HAP-1 (cell line): ENCODE measurements at regions not wholly inside any gene's neighbourhood (a gene's known extent, or its start where the extent isn't known, plus 50 kb on each side); places are given as distances from the start of the nearest gene placed in this dataset.

ENCODE experiments used
- DNase-seq, 2 experiments: peaks; one replicate each; pipeline ENCODE4 v3.0.0-alpha.2; 2016 to 2020; ENCODE audit warnings: low spot score in 2 of 2
- H3K27me3 ChIP-seq: fragments of 250-450 bp; sonication (Bioruptor Pico); 2 replicates; pipeline ENCODE4 v1.5.1; 2020; ENCODE audit warnings: low read depth, mild to moderate bottlenecking, moderate library complexity
- H3K36me3 ChIP-seq: fragments of 250-450 bp; sonication (Bioruptor Pico); replicated peaks from 2 replicates; pipeline ENCODE4 v1.5.1; 2020; ENCODE audit warnings: mild to moderate bottlenecking
- H3K4me1 ChIP-seq: fragments of 250-450 bp; sonication (Bioruptor Pico); 2 replicates; pipeline ENCODE4 v1.5.1; 2020; ENCODE audit warnings: mild to moderate bottlenecking
- H3K4me3 ChIP-seq: fragments of 250-450 bp; sonication (Bioruptor Pico); 2 replicates; pipeline ENCODE4 v1.5.1; 2020; ENCODE audit warnings: mild to moderate bottlenecking, moderate library complexity
- H3K9me3 ChIP-seq: fragments of 250-450 bp; sonication (Bioruptor Pico); 2 replicates; pipeline ENCODE4 v1.5.1; 2020; ENCODE audit warnings: mild to moderate bottlenecking, moderate library complexity
- in situ Hi-C: fragments of 300-500 bp; cut with MboI; formaldehyde crosslinking; loops from 3 replicates; pipeline ENCODE4 v1.14.3; 2020; ENCODE audit warnings: low sequenced_read_pairs, inconsistent platforms, mixed read lengths

DNA sequence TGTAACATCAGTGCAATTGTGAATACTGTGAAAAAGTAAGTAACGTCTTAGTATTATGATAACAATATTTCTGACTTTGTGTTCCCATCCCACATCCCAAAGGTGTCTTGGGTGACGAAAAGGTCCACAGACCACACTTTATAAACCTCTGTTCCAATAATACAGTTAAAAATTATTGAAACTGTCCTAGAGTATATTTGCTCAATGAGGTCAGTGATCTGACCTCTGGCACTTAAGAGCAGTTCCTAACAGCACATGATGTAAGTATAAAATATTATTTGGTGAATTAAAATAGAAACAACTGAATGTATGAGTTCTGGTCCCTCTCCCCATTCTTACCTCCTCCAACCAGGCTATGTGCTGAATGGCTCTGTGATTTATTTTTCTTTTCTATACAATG is 566.4 kb upstream of the MMS22L start:
- H3K4me1 ChIP-seq: peaks cover 11% of the 10 kb centered on the region
- DNase-seq: no peak

DNA sequence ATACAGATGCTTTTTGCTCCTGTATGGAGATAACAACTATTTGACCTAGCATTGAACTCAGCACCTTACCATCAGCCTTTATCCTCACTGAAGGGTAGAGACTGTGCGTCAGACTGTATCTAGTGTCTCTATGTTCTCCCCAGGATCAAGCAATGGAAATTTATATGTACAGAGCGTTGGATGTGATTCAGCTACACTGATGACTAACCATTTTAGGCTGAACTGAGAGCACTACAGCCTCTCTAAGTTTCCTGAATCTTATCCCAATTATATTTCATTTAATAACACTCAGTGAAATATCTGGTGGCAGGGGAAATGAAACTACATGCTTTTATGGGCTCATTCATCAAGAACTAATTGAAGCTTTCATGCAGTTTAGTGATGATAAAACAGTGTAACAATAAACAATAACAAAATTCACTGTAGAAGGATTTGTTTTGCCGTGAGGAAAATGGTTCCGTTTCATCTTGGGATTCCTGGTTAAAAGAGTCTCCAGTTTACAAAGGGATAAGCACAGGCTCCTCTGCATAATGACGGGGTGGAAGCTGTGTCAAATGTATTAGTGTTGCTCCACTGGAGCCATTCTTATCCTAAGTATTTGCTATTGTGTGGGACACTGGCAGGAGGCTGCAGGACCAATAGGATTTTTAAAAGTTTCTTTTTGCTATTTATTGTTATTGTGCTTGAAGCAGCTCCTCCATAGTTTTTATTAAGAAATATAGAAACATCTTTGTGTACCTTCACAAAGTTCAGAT is 567.6 kb upstream of the MMS22L start:
- H3K4me3 ChIP-seq: no peak overlapping the region
- peaks cover 11% of the 10 kb centered on the region for H3K4me1 ChIP-seq
- peak; percentile 67 to 91 for DNase-seq
- no peaks in the 10 kb centered on the region for H3K36me3 ChIP-seq
- no peaks in the 10 kb centered on the region for H3K27me3 ChIP-seq
- in situ Hi-C loops: no loop called here
- no peaks in the 10 kb centered on the region for H3K9me3 ChIP-seq

More for the DNA sequence above, 566.4 kb upstream of the MMS22L start:
- in situ Hi-C loops: no loop called here
- no peaks in the 10 kb centered on the region for H3K27me3 ChIP-seq
- H3K36me3 ChIP-seq: no peaks in the 10 kb centered on the region
- H3K9me3 ChIP-seq: no peaks in the 10 kb centered on the region
- no peak overlapping the region for H3K4me3 ChIP-seq

DNA sequence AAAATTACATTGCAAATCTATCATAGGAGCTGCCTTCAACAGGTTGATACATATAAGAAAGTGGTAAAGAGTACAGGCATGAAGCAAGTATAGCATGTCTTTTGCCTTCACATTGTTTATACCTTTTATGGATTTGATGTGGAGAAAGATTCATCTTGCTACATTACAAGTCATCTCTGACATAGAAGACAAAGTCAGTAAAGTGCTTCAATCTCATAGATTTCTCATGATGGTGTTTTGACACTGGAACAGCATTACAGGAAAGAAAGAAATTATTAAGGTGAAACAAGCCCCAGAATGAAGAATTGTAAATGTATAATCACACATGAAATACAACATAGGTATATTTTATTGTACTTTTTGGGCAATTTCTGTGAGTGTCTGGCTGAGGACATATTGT is 580.7 kb upstream of the MMS22L start:
- H3K9me3 ChIP-seq: no peaks in the 10 kb centered on the region
- no peaks in the 10 kb centered on the region for H3K36me3 ChIP-seq
- H3K4me1 ChIP-seq: peaks cover 6% of the 10 kb centered on the region; the same call in 1 of the 2 replicates
- in situ Hi-C loops: no loop called here
- no peaks in the 10 kb centered on the region for H3K27me3 ChIP-seq
- no peak overlapping the region for H3K4me3 ChIP-seq
- no peak for DNase-seq

DNA sequence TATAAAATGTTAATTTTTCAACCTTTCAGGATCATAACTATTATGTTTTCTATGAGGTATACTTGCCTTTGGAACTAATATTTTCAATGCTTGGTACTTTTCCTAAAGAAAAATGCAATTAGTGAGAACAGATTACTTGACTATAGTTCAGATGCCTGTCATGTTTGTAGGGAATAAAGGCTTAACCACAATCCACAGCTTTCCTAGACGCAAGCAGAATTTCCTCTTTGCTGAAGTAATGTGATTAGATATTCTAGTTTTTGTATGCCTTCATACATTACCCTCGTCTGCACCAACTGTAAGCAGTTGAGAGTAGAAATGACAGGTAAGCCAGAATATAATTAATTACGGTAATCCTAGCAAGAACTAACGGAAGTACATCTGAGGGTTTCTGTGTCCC is 581.4 kb upstream of the MMS22L start:
- Histone ChIP-seq H3K36me3 (no peaks in the 10 kb centered on the region), H3K27me3 (no peaks in the 10 kb centered on the region), H3K9me3 (no peaks in the 10 kb centered on the region), H3K4me3 (no peak overlapping the region), H3K4me1 (peaks cover 6% of the 10 kb centered on the region; the same call in 1 of the 2 replicates)
- in situ Hi-C loops: no loop called here
- DNase-seq: no peak

DNA sequence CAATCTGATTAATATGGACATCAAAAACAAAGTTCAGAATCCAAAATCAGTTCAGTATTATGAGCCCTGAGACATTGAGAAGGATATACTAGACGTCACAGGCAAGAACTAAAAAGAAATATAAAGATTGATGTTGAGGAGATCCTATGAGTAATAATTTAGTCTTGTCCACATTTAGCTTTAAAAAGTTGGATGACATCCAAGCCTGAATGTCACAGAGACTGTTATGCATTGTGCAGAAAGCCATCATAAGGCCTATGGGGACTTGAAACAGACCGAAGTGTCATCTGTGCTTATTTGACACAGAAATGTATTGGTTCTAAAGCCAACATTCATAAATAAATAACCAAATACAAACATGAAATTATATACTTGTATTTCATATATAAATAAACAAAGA is 581.8 kb upstream of the MMS22L start:
- in situ Hi-C loops: no loop called here
- Histone ChIP-seq H3K36me3 (no peaks in the 10 kb centered on the region), H3K4me1 (peaks cover 6% of the 10 kb centered on the region; the same call in 1 of the 2 replicates), H3K4me3 (no peak overlapping the region), H3K27me3 (no peaks in the 10 kb centered on the region), H3K9me3 (no peaks in the 10 kb centered on the region)
- no peak for DNase-seq

DNA sequence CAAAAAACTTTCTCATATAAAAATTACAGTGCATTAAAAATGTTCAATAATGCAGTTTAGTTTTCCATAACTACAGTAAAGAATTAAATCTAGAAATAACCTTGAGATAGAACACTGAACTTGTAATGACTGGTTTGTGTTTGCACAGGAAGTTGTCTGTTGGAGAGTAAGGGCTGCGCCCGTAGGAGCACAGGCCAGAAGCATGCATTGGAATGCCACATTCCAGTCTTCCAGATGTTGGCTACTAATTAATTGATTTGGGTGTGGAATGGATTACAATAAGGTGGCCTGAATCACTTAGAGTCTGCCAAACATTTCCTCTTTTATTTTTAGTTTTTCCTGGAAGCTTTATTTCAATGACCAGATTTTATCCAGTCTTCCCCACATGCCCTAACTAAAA is 582.6 kb upstream of the MMS22L start:
- DNase-seq: no peak
- in situ Hi-C loops: no loop called here

DNA sequence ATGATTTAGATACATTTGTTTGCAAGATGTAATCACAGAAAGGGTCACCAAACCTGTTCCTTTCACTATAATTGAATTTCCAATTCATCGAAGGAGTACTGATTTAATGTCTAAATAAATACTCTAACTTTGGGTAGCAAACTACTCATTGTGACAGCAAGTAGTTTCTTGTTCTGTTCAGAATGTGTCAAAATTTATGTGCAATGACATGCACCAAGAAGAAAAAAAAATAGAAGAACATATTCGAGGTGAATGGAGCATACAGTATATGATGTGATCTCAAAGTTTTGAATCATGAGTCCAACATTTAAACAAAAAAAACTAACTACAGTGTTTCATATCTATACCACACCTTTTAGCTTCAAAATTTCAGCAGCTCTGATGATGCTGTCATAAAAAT is 583.6 kb upstream of the MMS22L start:
- in situ Hi-C loops: no loop called here
- peaks cover 6% of the 10 kb centered on the region; the same call in 1 of the 2 replicates for H3K4me1 ChIP-seq
- H3K9me3 ChIP-seq: no peaks in the 10 kb centered on the region
- no peaks in the 10 kb centered on the region for H3K27me3 ChIP-seq
- no peak overlapping the region for H3K4me3 ChIP-seq
- DNase-seq: no peak
- no peaks in the 10 kb centered on the region for H3K36me3 ChIP-seq

More for the DNA sequence above, 582.6 kb upstream of the MMS22L start:
- Histone ChIP-seq H3K9me3 (no peaks in the 10 kb centered on the region), H3K36me3 (no peaks in the 10 kb centered on the region), H3K27me3 (no peaks in the 10 kb centered on the region), H3K4me3 (no peak overlapping the region), H3K4me1 (peaks cover 6% of the 10 kb centered on the region; the same call in 1 of the 2 replicates)

DNA sequence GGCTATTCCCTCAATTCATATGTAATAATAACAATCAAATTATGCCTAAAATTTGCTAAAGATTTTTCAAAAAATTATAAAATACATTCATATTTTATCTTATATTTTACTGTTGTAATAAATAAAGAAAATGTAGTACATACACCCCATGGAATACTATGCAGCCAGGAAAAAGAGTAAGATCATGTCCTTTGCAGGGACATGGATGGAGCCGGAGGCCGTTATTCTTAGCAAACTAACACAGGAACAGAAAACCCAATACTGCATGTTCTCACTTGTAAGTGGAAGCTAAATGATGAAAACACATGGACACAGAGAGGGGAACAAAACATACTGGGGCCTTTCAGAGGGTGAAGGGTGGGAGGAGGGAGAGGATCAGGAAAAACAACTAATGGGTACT is 584.2 kb upstream of the MMS22L start:
- Histone ChIP-seq H3K27me3 (no peaks in the 10 kb centered on the region), H3K4me3 (no peak overlapping the region), H3K4me1 (peaks cover 6% of the 10 kb centered on the region; the same call in 1 of the 2 replicates), H3K36me3 (no peaks in the 10 kb centered on the region), H3K9me3 (no peaks in the 10 kb centered on the region)
- in situ Hi-C loops: no loop called here
- DNase-seq: no peak

DNA sequence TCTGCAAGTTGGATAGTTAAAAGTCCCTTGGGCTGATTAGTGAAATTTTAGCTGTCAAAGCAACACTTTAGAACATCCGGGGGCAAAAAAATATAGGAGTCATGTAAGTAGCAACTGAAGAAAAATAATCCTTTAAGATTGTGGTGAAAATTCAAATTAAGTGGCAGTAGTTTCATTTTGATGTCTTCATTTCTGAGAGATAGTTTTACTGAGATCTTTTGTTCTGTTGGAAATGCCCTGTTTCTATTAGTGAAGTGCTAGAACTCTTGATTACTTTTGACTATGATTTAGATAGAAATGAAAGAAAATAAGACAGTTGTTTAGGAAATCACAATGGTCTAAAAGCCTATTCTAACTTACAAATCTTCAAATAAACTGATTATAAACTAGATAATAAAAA is 587.3 kb upstream of the MMS22L start:
- Histone ChIP-seq H3K36me3 (no peaks in the 10 kb centered on the region), H3K27me3 (no peaks in the 10 kb centered on the region), H3K4me3 (no peak overlapping the region), H3K4me1 (peaks cover 6% of the 10 kb centered on the region; the same call in 1 of the 2 replicates), H3K9me3 (no peaks in the 10 kb centered on the region)
- no peak for DNase-seq
- in situ Hi-C loops: no loop called here

DNA sequence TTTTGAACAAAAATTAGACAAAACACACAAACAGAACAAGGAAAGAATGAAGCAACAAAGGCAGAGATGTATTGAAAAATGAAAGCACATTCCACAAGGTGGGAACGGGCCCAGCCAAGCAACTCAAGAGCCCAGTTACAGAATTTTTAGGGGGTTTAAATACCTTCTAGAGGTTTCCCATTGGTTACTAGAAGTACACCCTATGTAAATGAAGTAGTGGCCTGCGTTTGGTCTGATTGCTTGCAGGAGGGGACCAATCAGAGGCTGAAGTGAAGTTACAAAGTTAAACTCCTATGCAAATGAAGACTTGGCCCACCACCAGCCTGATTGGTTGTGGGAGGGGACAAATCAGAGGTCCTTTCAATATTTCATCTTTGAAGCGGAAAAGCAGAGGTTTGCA is 593.7 kb upstream of the MMS22L start:
- H3K36me3 ChIP-seq: no peaks in the 10 kb centered on the region
- no peaks in the 10 kb centered on the region for H3K9me3 ChIP-seq
- in situ Hi-C loops: no loop called here

DNA sequence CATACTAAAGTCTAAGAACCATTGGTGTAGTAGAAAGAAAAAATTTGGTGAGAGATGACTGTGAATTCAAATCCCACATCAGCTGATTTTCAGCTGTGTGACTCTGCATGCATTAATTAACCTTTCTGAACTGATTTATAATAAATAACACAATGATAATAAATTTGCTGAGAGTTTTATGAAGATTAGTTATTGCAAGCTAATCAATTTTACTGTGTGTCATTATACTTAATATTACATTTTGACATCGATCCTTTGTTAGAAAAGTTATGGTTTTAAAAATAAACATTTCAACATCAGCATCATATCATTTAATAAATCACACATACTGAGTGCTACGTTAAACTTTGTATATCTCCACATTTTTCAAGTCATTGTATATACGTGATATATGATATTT is 599.7 kb upstream of the MMS22L start:
- Histone ChIP-seq H3K9me3 (no peaks in the 10 kb centered on the region), H3K27me3 (no peaks in the 10 kb centered on the region), H3K4me1 (peaks cover 3% of the 10 kb centered on the region; the same call in 1 of the 2 replicates), H3K36me3 (no peaks in the 10 kb centered on the region), H3K4me3 (no peak overlapping the region)
- DNase-seq: no peak
- in situ Hi-C loops: no loop called here

More for the DNA sequence above, 593.7 kb upstream of the MMS22L start:
- no peaks in the 10 kb centered on the region for H3K27me3 ChIP-seq
- no peak overlapping the region for H3K4me3 ChIP-seq
- DNase-seq: no peak
- no peaks in the 10 kb centered on the region for H3K4me1 ChIP-seq

DNA sequence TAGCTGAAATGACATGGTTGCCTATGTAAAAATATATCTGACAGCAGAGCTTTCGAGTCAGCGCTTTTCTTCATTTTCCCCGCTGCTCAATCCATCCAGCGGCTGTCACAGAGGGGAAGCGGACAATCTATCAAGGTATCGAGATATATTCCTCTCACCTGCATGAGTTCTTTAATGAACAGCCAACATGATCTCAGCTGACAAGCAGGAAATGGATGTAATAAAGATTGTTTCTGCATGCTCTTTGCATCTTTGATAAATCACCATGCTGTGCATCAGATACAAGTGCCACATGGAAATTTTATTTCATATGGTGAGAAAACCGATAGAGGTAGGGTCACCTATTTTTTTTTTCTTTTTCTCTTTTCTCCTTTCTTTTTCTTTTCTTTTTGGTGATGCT is 602.3 kb upstream of the MMS22L start:
- no peak for DNase-seq
- Histone ChIP-seq H3K27me3 (no peaks in the 10 kb centered on the region), H3K36me3 (no peaks in the 10 kb centered on the region), H3K9me3 (no peaks in the 10 kb centered on the region), H3K4me1 (peaks cover 3% of the 10 kb centered on the region; the same call in 1 of the 2 replicates), H3K4me3 (no peak overlapping the region)
- in situ Hi-C loops: no loop called here

DNA sequence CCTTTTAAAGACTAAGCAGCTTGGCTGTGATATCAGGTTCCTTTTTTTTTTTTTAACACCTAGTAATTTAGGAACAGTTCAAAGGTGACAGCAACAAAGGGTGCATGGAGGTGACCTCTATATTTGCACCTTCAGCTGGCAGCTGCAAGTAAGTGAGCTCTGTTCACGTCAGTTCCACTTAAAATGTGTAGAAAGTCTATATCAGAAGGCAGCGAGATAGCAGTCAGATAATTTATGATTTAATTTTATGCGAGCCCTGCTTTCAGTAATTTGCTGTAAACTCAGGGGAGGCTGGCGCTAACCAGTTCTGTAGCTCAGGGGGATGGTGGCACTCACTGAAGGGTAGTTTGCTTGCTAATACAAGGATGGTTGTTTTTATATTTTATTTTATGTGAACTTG is 602.8 kb upstream of the MMS22L start:
- DNase-seq: no peak
- H3K4me3 ChIP-seq: no peak overlapping the region

DNA sequence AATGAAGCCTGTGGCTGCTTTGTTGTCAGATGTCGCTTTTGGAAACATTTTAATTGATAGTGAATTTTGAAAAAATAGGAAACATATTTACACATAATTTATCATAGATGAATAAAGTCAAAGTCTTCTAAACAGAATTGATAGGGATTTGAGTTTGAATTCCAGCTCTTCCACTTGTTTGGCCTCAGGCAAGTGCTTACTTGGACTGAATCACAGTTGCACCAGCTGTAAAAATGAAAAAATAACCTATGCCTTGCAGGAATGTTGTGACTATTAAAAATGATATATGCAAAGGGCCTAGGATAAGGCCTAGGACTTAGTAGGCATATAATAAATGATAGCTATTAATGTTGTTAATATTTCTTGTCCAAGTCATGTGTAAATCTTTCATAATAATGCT is 618.5 kb upstream of the MMS22L start:
- Histone ChIP-seq H3K9me3 (0 out of 2 replicates have a peak, but pooled peaks cover 2% of the 10 kb centered on the region), H3K36me3 (no peaks in the 10 kb centered on the region)
- in situ Hi-C loops: no loop called here

More for the DNA sequence above, 602.8 kb upstream of the MMS22L start:
- in situ Hi-C loops: no loop called here
- Histone ChIP-seq H3K9me3 (no peaks in the 10 kb centered on the region), H3K4me1 (peaks cover 3% of the 10 kb centered on the region; the same call in 1 of the 2 replicates), H3K36me3 (no peaks in the 10 kb centered on the region), H3K27me3 (no peaks in the 10 kb centered on the region)

More for the DNA sequence above, 618.5 kb upstream of the MMS22L start:
- H3K27me3 ChIP-seq: no peaks in the 10 kb centered on the region
- no peak overlapping the region for H3K4me3 ChIP-seq
- H3K4me1 ChIP-seq: no peaks in the 10 kb centered on the region
- DNase-seq: no peak
